Fibroblast of lung (primary cell): ENCODE measurements at regions not wholly inside any gene's neighbourhood (a gene's known extent, or its start where the extent isn't known, plus 50 kb on each side); places are given as distances from the start of the nearest gene placed in this dataset.

Source experiments
- DNase-seq, 2 donors: peaks; one replicate each; pipeline versions ENCODE4 v3.0.0 to v3.0.0-alpha.2; 2010; ENCODE audit warnings: low read depth in 2 of 2
- H2AFZ ChIP-seq: 2 replicates; pipeline ENCODE4 v1.5.1; 2012; ENCODE audit warnings: low read length, control low read depth, inconsistent platforms
- H3K27ac ChIP-seq: 2 replicates; pipeline ENCODE4 v1.5.1; 2011; ENCODE audit warnings: low read length, control low read depth; ENCODE audit not compliant: insufficient read depth
- H3K27me3 ChIP-seq: 2 replicates; pipeline ENCODE4 v1.5.1; 2011; ENCODE audit warnings: mild to moderate bottlenecking, low read length; ENCODE audit not compliant: control insufficient read depth, insufficient read depth
- H3K36me3 ChIP-seq: 2 replicates; pipeline ENCODE4 v1.5.1; 2011; ENCODE audit warnings: low read length; ENCODE audit not compliant: control insufficient read depth, insufficient read depth
- H3K4me1 ChIP-seq: 2 replicates; pipeline ENCODE4 v1.5.1; 2011; ENCODE audit warnings: low read length; ENCODE audit not compliant: control insufficient read depth, insufficient read depth; ENCODE audit errors: extremely low read depth
- H3K4me2 ChIP-seq: 2 replicates; pipeline ENCODE4 v1.5.1; 2011; ENCODE audit warnings: low read length, control low read depth; ENCODE audit not compliant: insufficient read depth; ENCODE audit errors: extremely low read depth
- H3K4me3 ChIP-seq, 4 experiments: fragments of 200-600 bp in 1 of 4; sonication (generic) in 1 of 4; replicated peaks in 1 of 4; 2 replicates each; pipeline ENCODE4 v1.5.1; 2011 to 2016; ENCODE audit warnings: low read length in 4 of 4, low read depth in 3 of 4, mild to moderate bottlenecking in 3 of 4, control low read depth in 2 of 4, inconsistent platforms in 1 of 4, mixed read lengths in 1 of 4; ENCODE audit not compliant: insufficient read depth in 1 of 4; ENCODE audit errors: control extremely low read depth in 1 of 4
- H3K79me2 ChIP-seq: 2 replicates; pipeline ENCODE4 v1.5.1; 2012; ENCODE audit warnings: mild to moderate bottlenecking, low read length, inconsistent platforms; ENCODE audit not compliant: control insufficient read depth, insufficient read depth
- H3K9ac ChIP-seq: 2 replicates; pipeline ENCODE4 v1.5.1; 2011; ENCODE audit warnings: mild to moderate bottlenecking, low read length, control low read depth; ENCODE audit not compliant: insufficient read depth
- H3K9me3 ChIP-seq: 2 replicates; pipeline ENCODE4 v1.5.1; 2012; ENCODE audit warnings: low read depth, low read length; ENCODE audit not compliant: control insufficient read depth, insufficient read depth
- H4K20me1 ChIP-seq: 2 replicates; pipeline ENCODE4 v1.5.1; 2011; ENCODE audit warnings: low read length; ENCODE audit not compliant: control insufficient read depth, insufficient read depth; ENCODE audit errors: extremely low read depth
- EZH2 ChIP-seq: IDR thresholded peaks from 2 replicates; pipeline ENCODE4 v1.5.1; 2012; ENCODE audit warnings: low read length, control low read depth, mild to moderate bottlenecking; ENCODE audit errors: missing control alignments
- TF ChIP-seq, protein P1 (sequence below), 2 donors: IDR thresholded peaks in 1 of 2; conservative IDR thresholded peaks in 1 of 2; 1 replicate in 1 of 2; 2 replicates in 1 of 2; pipeline ENCODE4 v1.5.1; 2011 to 2012; ENCODE audit warnings: low read length in 2 of 2, control low read depth in 1 of 2, inconsistent platforms in 1 of 2, low read depth in 1 of 2, mild to moderate bottlenecking in 1 of 2

DNA sequence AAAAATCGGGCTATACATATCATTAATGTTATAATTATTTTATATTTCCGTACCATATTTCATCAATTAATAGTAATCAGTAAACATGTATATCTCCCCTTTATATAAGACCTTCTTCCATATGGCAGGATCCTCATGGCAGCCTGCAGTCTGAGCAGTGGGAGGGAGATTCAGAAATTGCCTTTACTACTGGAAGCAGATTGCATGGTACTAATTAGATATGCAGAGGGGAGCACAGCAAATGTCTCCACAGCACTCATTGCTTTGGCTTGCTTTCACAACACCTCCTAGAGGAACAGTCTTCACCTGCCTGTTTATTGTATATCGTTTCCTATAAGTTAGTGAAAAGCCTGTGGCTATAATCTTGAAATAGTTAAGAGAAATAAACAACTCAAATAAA, 585.8 kb upstream of the GOT2 start:
- H3K9me3 ChIP-seq, result no peaks in the 10 kb centered on the region
- H3K4me1 ChIP-seq, result no peaks in the 10 kb centered on the region
- no peaks in the 10 kb centered on the region for H3K36me3 ChIP-seq
- no peaks in the 10 kb centered on the region for H4K20me1 ChIP-seq
- H3K79me2 ChIP-seq, result no peaks in the 10 kb centered on the region
- no peak overlapping the region for H3K27ac ChIP-seq
- H2AFZ ChIP-seq, result no peak overlapping the region
- no peak for DNase-seq
- TF ChIP-seq, protein P1, sequence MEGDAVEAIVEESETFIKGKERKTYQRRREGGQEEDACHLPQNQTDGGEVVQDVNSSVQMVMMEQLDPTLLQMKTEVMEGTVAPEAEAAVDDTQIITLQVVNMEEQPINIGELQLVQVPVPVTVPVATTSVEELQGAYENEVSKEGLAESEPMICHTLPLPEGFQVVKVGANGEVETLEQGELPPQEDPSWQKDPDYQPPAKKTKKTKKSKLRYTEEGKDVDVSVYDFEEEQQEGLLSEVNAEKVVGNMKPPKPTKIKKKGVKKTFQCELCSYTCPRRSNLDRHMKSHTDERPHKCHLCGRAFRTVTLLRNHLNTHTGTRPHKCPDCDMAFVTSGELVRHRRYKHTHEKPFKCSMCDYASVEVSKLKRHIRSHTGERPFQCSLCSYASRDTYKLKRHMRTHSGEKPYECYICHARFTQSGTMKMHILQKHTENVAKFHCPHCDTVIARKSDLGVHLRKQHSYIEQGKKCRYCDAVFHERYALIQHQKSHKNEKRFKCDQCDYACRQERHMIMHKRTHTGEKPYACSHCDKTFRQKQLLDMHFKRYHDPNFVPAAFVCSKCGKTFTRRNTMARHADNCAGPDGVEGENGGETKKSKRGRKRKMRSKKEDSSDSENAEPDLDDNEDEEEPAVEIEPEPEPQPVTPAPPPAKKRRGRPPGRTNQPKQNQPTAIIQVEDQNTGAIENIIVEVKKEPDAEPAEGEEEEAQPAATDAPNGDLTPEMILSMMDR (conservative IDR thresholded peaks at IDR 0.05 in 1 of 2, IDR thresholded peaks at IDR 0.05 in 1 of 2; ENCODE audit: low read depth in 1 of 2, low read length in 2 of 2), result no peak
- TF ChIP-seq EZH2, result no peak
- H3K9ac ChIP-seq, result no peak overlapping the region
- H3K4me3 ChIP-seq, result no peak overlapping the region
- no peaks in the 10 kb centered on the region for H3K27me3 ChIP-seq
- no peak overlapping the region for H3K4me2 ChIP-seq

DNA sequence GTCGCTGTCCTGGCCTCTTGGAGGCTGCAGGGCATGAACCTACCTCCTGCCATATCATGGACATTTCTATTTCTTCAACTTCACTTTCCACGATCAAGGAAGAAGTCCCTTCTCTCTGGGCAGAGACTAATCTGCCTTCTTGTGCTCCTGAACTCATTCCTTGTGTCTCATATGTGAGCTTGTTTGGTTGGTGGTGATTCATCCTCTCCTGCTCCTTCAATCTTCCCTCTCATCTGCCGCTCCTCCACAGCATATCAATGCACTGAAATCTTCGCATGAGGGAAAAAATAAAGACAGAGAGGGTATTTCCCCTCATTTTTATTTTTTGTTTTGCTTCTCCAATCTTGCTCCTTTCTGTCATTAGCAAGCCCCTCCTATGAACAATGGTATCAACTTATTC, 571.7 kb upstream of the GOT2 start:
- H3K4me3 ChIP-seq, result no peak overlapping the region
- no peaks in the 10 kb centered on the region for H3K27me3 ChIP-seq
- H3K4me1 ChIP-seq, result no peaks in the 10 kb centered on the region
- no peaks in the 10 kb centered on the region for H4K20me1 ChIP-seq
- H3K79me2 ChIP-seq, result no peaks in the 10 kb centered on the region
- TF ChIP-seq, protein P1 (conservative IDR thresholded peaks at IDR 0.05 in 1 of 2, IDR thresholded peaks at IDR 0.05 in 1 of 2; ENCODE audit: low read depth in 1 of 2, low read length in 2 of 2), result no peak
- no peak for TF ChIP-seq EZH2
- no peaks in the 10 kb centered on the region for H3K9me3 ChIP-seq
- no peak overlapping the region for H2AFZ ChIP-seq
- no peaks in the 10 kb centered on the region for H3K36me3 ChIP-seq
- no peak overlapping the region for H3K4me2 ChIP-seq
- H3K27ac ChIP-seq, result no peak overlapping the region
- DNase-seq, result peak in 1 of 2 donors; percentile 28
- no peak overlapping the region for H3K9ac ChIP-seq

GRCh38 chr16:59296888-59297287, 562.8 kb upstream of the GOT2 start:
- no peaks in the 10 kb centered on the region for H3K27me3 ChIP-seq
- TF ChIP-seq, protein P1 (conservative IDR thresholded peaks at IDR 0.05 in 1 of 2, IDR thresholded peaks at IDR 0.05 in 1 of 2; ENCODE audit: low read depth in 1 of 2, low read length in 2 of 2), result no peak
- TF ChIP-seq EZH2, result no peak
- H3K79me2 ChIP-seq, result no peaks in the 10 kb centered on the region
- H4K20me1 ChIP-seq, result no peaks in the 10 kb centered on the region
- no peaks in the 10 kb centered on the region for H3K4me1 ChIP-seq
- H3K9ac ChIP-seq, result no peak overlapping the region
- H3K27ac ChIP-seq, result no peak overlapping the region
- no peak overlapping the region for H3K4me2 ChIP-seq
- H3K36me3 ChIP-seq, result no peaks in the 10 kb centered on the region
- H2AFZ ChIP-seq, result no peak overlapping the region
- H3K4me3 ChIP-seq, result no peak overlapping the region
- no peak for DNase-seq
- no peaks in the 10 kb centered on the region for H3K9me3 ChIP-seq
